CD4-positive, alpha-beta memory T cell (primary cell): ENCODE measurements at regions not wholly inside any gene's neighbourhood (a gene's known extent, or its start where the extent isn't known, plus 50 kb on each side); places are given as distances from the start of the nearest gene placed in this dataset.

Experiments
- CTCF ChIA-PET: fragments of 350-600 bp; sonication (Branson Sonifier 250); formaldehyde crosslinking; loops from one replicate; lab custom pipeline; 2021; ENCODE audit warnings: inconsistent platforms; ENCODE audit not compliant: partially characterized antibody; lab: Charles Lee
- POLR2A ChIA-PET: fragments of 350-600 bp; sonication (Branson Sonifier 250); formaldehyde crosslinking; loops from one replicate; lab custom pipeline; 2021; ENCODE audit not compliant: partially characterized antibody; lab: Charles Lee
- DNase-seq, 5 donors: peaks; one replicate each; pipeline versions ENCODE4 v3.0.0 to v3.0.0-alpha.2; 2020 to 2022; ENCODE audit warnings: mixed read lengths in 1 of 5
- H3K27ac ChIP-seq: one replicate; pipeline ENCODE4 v1.7.0; 2013; ENCODE audit warnings: low read depth, low read length
- H3K27me3 ChIP-seq: 2 replicates; pipeline ENCODE4 v1.7.0; 2013; ENCODE audit warnings: mild to moderate bottlenecking, low read length, moderate library complexity; ENCODE audit not compliant: insufficient read depth
- H3K36me3 ChIP-seq: 2 replicates; pipeline ENCODE4 v1.7.0; 2013; ENCODE audit warnings: mild to moderate bottlenecking, low read length, moderate library complexity; ENCODE audit not compliant: insufficient read depth
- H3K4me1 ChIP-seq: 2 replicates; pipeline ENCODE4 v1.7.0; 2013; ENCODE audit warnings: mild to moderate bottlenecking, low read length, moderate library complexity; ENCODE audit not compliant: insufficient read depth
- H3K4me3 ChIP-seq, 2 donors: one replicate each; pipeline ENCODE4 v1.7.0; 2013; ENCODE audit warnings: low read length in 2 of 2, mild to moderate bottlenecking in 1 of 2
- H3K9me3 ChIP-seq, 2 donors: one replicate each; pipeline ENCODE4 v1.7.0; 2013; ENCODE audit warnings: low read length in 2 of 2, control low read depth in 1 of 2; ENCODE audit not compliant: control insufficient read depth in 1 of 2
- H3K27ac Mint-ChIP-seq, 7 donors: one replicate each; pipeline ENCODE4 v1.8.0; 2020 to 2021; ENCODE audit warnings: mixed read lengths in 7 of 7, mild to moderate bottlenecking in 6 of 7, inconsistent platforms in 3 of 7, moderate library complexity in 3 of 7
- H3K27me3 Mint-ChIP-seq, 2 donors: one replicate each; pipeline ENCODE4 v1.8.0; 2020 to 2021; ENCODE audit warnings: mixed read lengths in 2 of 2
- H3K36me3 Mint-ChIP-seq, 2 donors: one replicate each; pipeline ENCODE4 v1.8.0; 2020 to 2021; ENCODE audit warnings: mixed read lengths in 2 of 2, inconsistent platforms in 1 of 2, mild to moderate bottlenecking in 1 of 2
- H3K4me1 Mint-ChIP-seq, 4 donors: one replicate each; pipeline ENCODE4 v1.8.0; 2020 to 2021; ENCODE audit warnings: mixed read lengths in 4 of 4, mild to moderate bottlenecking in 1 of 4
- H3K4me3 Mint-ChIP-seq, 8 donors: one replicate each; pipeline ENCODE4 v1.8.0; 2020 to 2021; ENCODE audit warnings: mixed read lengths in 8 of 8, mild to moderate bottlenecking in 7 of 8, moderate library complexity in 6 of 8, inconsistent platforms in 3 of 8
- H3K9me3 Mint-ChIP-seq, 8 donors: one replicate each; pipeline ENCODE4 v1.8.0; 2020 to 2021; ENCODE audit warnings: mixed read lengths in 8 of 8, mild to moderate bottlenecking in 5 of 8, inconsistent platforms in 3 of 8, moderate library complexity in 1 of 8
- intact Hi-C: fragments of 100-400 bp; cut with micrococcal nuclease; formaldehyde crosslinking; loops from one replicate; pipeline ENCODE4 v1.15.1; 2023

DNA sequence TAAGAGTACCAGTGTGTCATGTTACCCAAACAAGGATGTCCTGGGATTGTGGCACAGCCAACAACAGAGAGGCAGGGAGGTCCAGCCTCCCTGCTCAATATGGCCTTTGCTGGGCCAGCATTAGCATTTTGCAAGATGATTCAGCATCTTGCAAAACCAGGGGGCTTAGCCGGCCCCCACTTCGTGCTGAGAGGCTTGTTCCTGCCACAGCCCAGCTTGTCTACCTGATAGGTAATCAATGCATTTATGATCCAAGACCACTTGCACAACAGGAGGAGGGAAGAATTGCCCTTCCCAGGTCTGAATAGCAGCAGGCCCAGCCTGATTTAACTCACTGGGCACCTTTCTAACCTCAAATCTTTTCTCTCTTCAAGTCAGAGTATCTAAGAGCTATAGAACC lies 189.0 kb upstream of the SYT13 start:
- H3K4me3 Mint-ChIP-seq: no peak overlapping the region
- H3K9me3 Mint-ChIP-seq: peaks cover 0 to 2% (median 0%) of the 10 kb centered on the region in 8 donors
- Histone ChIP-seq H3K27ac (no peak overlapping the region), H3K4me1 (no peaks in the 10 kb centered on the region), H3K4me3 (no peak overlapping the region), H3K9me3 (no peaks in the 10 kb centered on the region), H3K36me3 (no peaks in the 10 kb centered on the region), H3K27me3 (no peaks in the 10 kb centered on the region)
- no peak overlapping the region for H3K27ac Mint-ChIP-seq
- DNase-seq: no peak
- H3K4me1 Mint-ChIP-seq: no peaks in the 10 kb centered on the region
- ChIA-PET CTCF (no interaction called here), POLR2A (no interaction called here)
- intact Hi-C loops: no loop called here
- no peaks in the 10 kb centered on the region for H3K36me3 Mint-ChIP-seq
- peaks cover 8 to 9% of the 10 kb centered on the region in 2 donors for H3K27me3 Mint-ChIP-seq

DNA sequence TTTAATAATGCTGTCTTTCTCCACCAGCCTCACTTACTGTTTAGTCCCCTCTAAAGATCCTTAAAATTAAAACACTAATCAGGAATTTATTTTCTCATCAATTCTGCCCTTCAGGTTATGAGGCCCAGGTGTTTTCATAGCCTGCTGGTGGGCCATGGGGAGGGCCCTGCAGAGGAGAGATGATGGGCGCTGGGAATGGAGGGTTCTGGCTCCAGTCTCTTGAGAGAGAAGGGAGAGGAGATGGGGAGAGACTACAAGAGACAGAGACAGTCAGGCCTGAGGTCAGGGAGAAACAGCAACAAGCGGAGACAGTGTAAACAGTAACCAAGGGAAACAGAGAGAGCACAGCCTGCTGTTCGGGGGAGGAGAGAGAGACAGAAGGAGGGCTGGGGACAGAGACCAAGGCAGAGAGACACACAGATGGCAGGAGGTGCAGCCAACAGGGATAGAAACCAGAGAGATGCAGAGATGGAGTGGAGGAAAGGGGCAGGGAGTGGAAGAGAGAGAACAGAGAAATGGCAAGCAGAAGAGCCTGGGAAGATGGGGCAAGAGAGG lies 187.3 kb upstream of the SYT13 start:
- Mint-ChIP-seq H3K4me1 (no peaks in the 10 kb centered on the region), H3K36me3 (no peaks in the 10 kb centered on the region), H3K4me3 (no peak overlapping the region), H3K27me3 (peaks cover 4 to 5% of the 10 kb centered on the region in 2 donors), H3K27ac (no peak overlapping the region), H3K9me3 (peaks cover 0 to 2% (median 0%) of the 10 kb centered on the region in 8 donors)
- H3K27ac ChIP-seq: no peak overlapping the region
- H3K9me3 ChIP-seq: no peaks in the 10 kb centered on the region
- ChIA-PET POLR2A (no interaction called here), CTCF (no interaction called here)
- H3K27me3 ChIP-seq: no peaks in the 10 kb centered on the region
- no peak overlapping the region for H3K4me3 ChIP-seq
- H3K4me1 ChIP-seq: no peaks in the 10 kb centered on the region
- no peak for DNase-seq
- intact Hi-C loops: no loop called here
- H3K36me3 ChIP-seq: no peaks in the 10 kb centered on the region

DNA sequence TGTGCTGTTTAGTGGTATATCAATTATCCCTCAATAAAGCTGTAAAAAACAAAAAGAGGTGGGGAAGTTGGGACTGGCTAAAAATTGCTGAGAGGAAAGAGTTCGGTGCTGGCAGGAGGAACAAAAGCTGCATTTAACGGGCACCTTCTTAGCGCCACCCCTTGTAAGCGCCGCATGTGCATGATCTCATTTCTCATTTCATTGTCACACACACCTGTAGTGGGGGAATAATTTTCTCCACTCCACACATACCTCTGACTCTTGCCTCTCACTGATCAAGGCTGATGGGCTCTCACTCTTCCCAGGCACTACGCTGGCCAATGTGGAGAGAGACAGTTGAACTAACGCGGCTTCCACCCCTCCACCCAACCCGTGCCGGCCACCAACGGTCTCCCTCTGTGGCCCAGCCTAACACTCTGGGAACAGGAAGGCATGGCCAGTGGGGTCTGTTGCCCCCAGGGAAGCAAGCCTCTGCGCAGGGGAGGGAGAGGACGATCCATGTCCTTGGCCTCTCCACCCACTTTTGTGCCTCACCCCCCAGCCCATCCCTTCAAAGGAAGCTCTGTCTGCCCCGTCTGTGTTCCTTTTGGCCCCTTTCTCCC lies 186.7 kb upstream of the SYT13 start:
- CTCF ChIA-PET: no interaction called here
- peaks cover 3 to 4% of the 10 kb centered on the region in 2 donors for H3K27me3 Mint-ChIP-seq
- intact Hi-C loops: no loop called here

DNA sequence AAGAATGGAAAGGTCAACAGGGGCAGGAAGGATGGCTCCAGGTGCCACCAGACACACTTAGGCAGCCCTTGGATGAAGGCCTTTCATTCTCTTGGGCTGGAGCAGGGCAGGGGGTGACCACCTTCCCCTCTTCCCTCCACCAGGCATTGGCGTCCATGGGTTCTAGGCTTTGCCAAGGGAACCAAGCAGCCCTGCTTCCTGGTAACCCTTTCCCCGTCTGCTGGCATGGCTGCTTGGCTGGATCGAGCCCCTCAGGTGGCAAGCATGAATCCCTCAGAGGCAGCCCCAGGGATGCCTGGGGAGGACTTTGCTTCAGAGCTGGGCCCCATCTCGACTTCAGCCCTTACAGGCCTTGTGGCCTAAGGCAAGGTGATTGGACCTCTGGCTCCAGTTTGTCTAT lies 185.1 kb upstream of the SYT13 start:
- Mint-ChIP-seq H3K27me3 (peaks cover 1 to 3% of the 10 kb centered on the region in 2 donors), H3K27ac (no peak overlapping the region), H3K4me1 (no peaks in the 10 kb centered on the region), H3K9me3 (peaks cover 0 to 2% (median 0%) of the 10 kb centered on the region in 8 donors), H3K4me3 (no peak overlapping the region), H3K36me3 (no peaks in the 10 kb centered on the region)
- Histone ChIP-seq H3K27ac (no peak overlapping the region), H3K4me1 (no peaks in the 10 kb centered on the region), H3K4me3 (no peak overlapping the region), H3K27me3 (no peaks in the 10 kb centered on the region), H3K36me3 (no peaks in the 10 kb centered on the region), H3K9me3 (no peaks in the 10 kb centered on the region)
- no peak for DNase-seq
- POLR2A ChIA-PET: no interaction called here
- CTCF ChIA-PET: no interaction called here
- intact Hi-C loops: no loop called here

More for the DNA sequence above, 186.7 kb upstream of the SYT13 start:
- Histone ChIP-seq H3K4me1 (no peaks in the 10 kb centered on the region), H3K36me3 (no peaks in the 10 kb centered on the region), H3K27me3 (no peaks in the 10 kb centered on the region), H3K27ac (no peak overlapping the region), H3K4me3 (no peak overlapping the region), H3K9me3 (no peaks in the 10 kb centered on the region)
- H3K4me1 Mint-ChIP-seq: no peaks in the 10 kb centered on the region
- no peaks in the 10 kb centered on the region for H3K36me3 Mint-ChIP-seq
- POLR2A ChIA-PET: no interaction called here
- peaks cover 0 to 2% (median 0%) of the 10 kb centered on the region in 8 donors for H3K9me3 Mint-ChIP-seq
- no peak for DNase-seq
- no peak overlapping the region for H3K27ac Mint-ChIP-seq
- H3K4me3 Mint-ChIP-seq: no peak overlapping the region

DNA sequence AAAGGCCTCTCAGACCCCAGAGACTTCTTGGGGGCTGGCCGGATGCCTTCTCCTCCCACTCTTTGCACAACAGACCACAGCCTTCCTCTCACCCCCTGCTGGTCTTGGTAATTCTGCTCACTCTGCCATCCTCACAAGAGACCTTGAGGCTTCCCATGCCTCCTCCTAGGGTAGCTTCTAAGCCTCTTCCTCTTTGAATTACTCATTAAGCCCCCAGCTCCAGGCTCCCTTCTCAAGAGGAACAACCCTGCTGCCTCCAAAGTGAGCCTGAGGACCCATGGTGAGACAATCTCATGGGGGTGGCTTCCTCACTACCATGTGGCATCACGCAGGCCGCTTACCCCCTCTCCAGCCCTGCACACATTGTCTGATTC lies 184.6 kb upstream of the SYT13 start:
- intact Hi-C loops: no loop called here
- Histone ChIP-seq H3K27ac (no peak overlapping the region), H3K4me3 (no peak overlapping the region), H3K27me3 (no peaks in the 10 kb centered on the region), H3K36me3 (no peaks in the 10 kb centered on the region), H3K9me3 (no peaks in the 10 kb centered on the region), H3K4me1 (no peaks in the 10 kb centered on the region)
- Mint-ChIP-seq H3K27me3 (peaks cover 1 to 3% of the 10 kb centered on the region in 2 donors), H3K27ac (no peak overlapping the region), H3K4me1 (no peaks in the 10 kb centered on the region), H3K4me3 (no peak overlapping the region), H3K9me3 (peaks cover 0 to 2% (median 0%) of the 10 kb centered on the region in 8 donors), H3K36me3 (no peaks in the 10 kb centered on the region)
- ChIA-PET CTCF (no interaction called here), POLR2A (no interaction called here)
- DNase-seq: no peak

DNA sequence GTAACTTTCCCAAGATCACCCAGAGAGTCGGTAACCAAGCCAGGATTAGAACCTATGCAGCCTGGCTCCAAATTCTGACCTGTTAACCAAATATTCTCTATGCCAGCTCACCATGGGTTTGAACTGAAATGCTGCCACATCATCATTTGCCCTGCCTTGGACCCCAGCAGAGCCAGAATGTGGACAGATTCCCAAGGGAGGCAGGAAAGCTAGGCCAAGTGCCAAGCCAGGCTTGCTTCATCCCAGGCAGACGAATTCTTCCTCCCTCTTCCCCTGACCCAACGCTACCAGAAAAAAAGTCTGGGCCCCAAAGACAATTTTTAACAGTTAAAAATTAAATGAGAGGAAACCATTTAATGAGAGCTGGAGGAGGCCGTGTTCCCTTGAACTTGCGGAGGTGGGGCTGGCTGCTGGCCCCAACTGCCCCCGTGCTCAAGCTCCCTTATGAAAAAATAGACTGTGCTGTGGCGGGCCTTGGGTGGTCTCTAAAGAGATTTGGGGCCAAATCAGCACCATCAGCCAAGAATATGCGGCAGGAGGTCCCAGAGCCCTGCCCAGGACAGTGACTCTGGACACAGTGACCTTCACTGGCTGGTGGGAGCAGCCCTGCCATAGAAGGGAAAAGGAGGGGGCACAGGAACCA lies 184.1 kb upstream of the SYT13 start:
- H3K4me1 Mint-ChIP-seq: no peaks in the 10 kb centered on the region
- Histone ChIP-seq H3K36me3 (no peaks in the 10 kb centered on the region), H3K27ac (no peak overlapping the region), H3K27me3 (no peaks in the 10 kb centered on the region), H3K4me1 (no peaks in the 10 kb centered on the region), H3K9me3 (no peaks in the 10 kb centered on the region), H3K4me3 (no peak overlapping the region)
- H3K36me3 Mint-ChIP-seq: no peaks in the 10 kb centered on the region
- peaks cover 1 to 3% of the 10 kb centered on the region in 2 donors for H3K27me3 Mint-ChIP-seq
- POLR2A ChIA-PET: no interaction called here
- intact Hi-C loops: no loop called here
- peaks cover 0 to 2% (median 0%) of the 10 kb centered on the region in 8 donors for H3K9me3 Mint-ChIP-seq
- H3K4me3 Mint-ChIP-seq: no peak overlapping the region
- no peak overlapping the region for H3K27ac Mint-ChIP-seq
- CTCF ChIA-PET: no interaction called here
- no peak for DNase-seq

DNA sequence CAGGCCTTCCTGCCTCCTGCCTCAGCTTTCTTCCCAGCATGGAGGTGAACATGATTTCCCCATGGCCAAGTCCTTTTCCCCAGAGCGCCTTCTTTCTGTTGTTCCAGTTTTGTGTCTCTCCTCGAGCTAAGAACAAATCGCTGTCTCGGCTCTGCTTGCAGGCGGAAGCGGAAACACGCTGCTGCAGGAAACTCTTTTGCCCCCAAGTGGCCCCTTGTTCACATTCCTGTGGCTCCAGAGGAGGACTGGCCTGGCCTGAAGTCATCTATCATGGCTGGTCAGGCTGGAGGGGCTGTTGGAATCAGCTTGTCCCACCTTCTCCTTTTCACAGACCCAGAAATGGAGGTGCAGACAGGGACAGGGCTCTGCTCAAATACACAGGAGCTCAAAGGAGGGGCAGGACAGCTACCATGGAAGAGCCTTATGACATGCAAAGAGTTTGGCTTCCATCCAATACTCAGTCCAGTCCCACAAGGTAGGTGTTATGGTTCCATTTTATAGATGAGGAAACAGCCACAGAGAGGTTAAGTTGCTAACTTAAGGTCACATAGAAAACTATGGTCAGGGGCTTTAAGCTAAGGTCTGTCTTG lies 182.2 kb upstream of the SYT13 start:
- Mint-ChIP-seq H3K27ac (no peak overlapping the region), H3K4me1 (no peaks in the 10 kb centered on the region)
- POLR2A ChIA-PET: no interaction called here

More for the DNA sequence above, 182.2 kb upstream of the SYT13 start:
- no peak overlapping the region for H3K4me3 Mint-ChIP-seq
- intact Hi-C loops: no loop called here
- H3K27me3 Mint-ChIP-seq: peaks cover 0 to 1% of the 10 kb centered on the region in 2 donors
- Histone ChIP-seq H3K27me3 (no peaks in the 10 kb centered on the region), H3K4me3 (no peak overlapping the region), H3K27ac (no peak overlapping the region), H3K36me3 (no peaks in the 10 kb centered on the region), H3K9me3 (no peaks in the 10 kb centered on the region), H3K4me1 (no peaks in the 10 kb centered on the region)
- CTCF ChIA-PET: interaction anchor here (0.6 kb wide), 1 partner anchor 27 kb away, joined by 3 read pairs; no protein-coding TSS in a partner anchor
- DNase-seq: no peak
- H3K9me3 Mint-ChIP-seq: peaks cover 0 to 2% (median 0%) of the 10 kb centered on the region in 8 donors
- no peaks in the 10 kb centered on the region for H3K36me3 Mint-ChIP-seq
